Breast epithelium (tissue), 4 donors: ENCODE measurements at regions not wholly inside any gene's neighbourhood (a gene's known extent, or its start where the extent isn't known, plus 50 kb on each side); places are given as distances from the start of the nearest gene placed in this dataset.

Experiments
- DNase-seq, 2 donors: peaks; one replicate each; pipeline ENCODE4 v3.0.0-alpha.2; 2019; ENCODE audit warnings: low spot score in 2 of 2
- H3K27ac ChIP-seq, 2 donors: fragments of 200-600 bp; sonication (generic) in 1 of 2; one replicate each; pipeline ENCODE4 v1.5.1; 2016 to 2019; ENCODE audit warnings: mild to moderate bottlenecking in 1 of 2
- H3K27me3 ChIP-seq, 2 donors: fragments of 200-600 bp; sonication (generic) in 1 of 2; one replicate each; pipeline versions ENCODE4 v1.5.1 to v1.6.0; 2017 to 2019; ENCODE audit warnings: control low read depth in 1 of 2, mild to moderate bottlenecking in 1 of 2
- H3K36me3 ChIP-seq: fragments of 200-600 bp; one replicate; pipeline ENCODE4 v1.5.1; 2019
- H3K4me1 ChIP-seq, 2 donors: fragments of 200-600 bp; sonication (generic); one replicate each; pipeline ENCODE4 v1.5.1; 2016 to 2019; ENCODE audit warnings: control low read depth in 1 of 2
- H3K4me3 ChIP-seq, 3 donors: fragments of 200-600 bp; sonication (generic); 1 replicate in 2 of 3; 2 replicates in 1 of 3; pipeline ENCODE4 v1.5.1; 2016 to 2019; ENCODE audit warnings: mild to moderate bottlenecking in 3 of 3, moderate library complexity in 2 of 3
- H3K9me3 ChIP-seq, 2 donors: fragments of 200-600 bp; sonication (generic) in 1 of 2; one replicate each; pipeline ENCODE4 v1.5.1; 2016 to 2019; ENCODE audit warnings: control low read depth in 1 of 2
- POLR2A ChIP-seq: fragments of 450-650 bp; IDR thresholded peaks from one replicate; pipeline ENCODE4 v1.6.1; 2016; ENCODE audit warnings: antibody characterized with exemption, mild to moderate bottlenecking, moderate library complexity
- POLR2AphosphoS5 ChIP-seq, 3 donors: sonication (generic); formaldehyde crosslinking; IDR thresholded peaks; one replicate each; pipeline ENCODE4 v1.6.1; 2017; ENCODE audit warnings: antibody characterized with exemption in 3 of 3
- intact Hi-C: fragments of 100-400 bp; cut with DNase I; formaldehyde crosslinking; loops from one replicate; pipeline ENCODE4 v1.15.1; 2023; ENCODE audit warnings: low total_unique reads
- TF ChIP-seq, protein P1 (sequence below), 3 donors: fragments of 450-650 bp; IDR thresholded peaks; one replicate each; pipeline ENCODE4 v1.5.1; 2016 to 2017; ENCODE audit warnings: antibody characterized with exemption in 3 of 3, mild to moderate bottlenecking in 3 of 3, moderate library complexity in 3 of 3

- H3K4me1 ChIP-seq: no peaks in the 10 kb centered on the region
- intact Hi-C loops: no loop called here
- H3K9me3 ChIP-seq: no peaks in the 10 kb centered on the region
- no peaks in the 10 kb centered on the region for H3K27me3 ChIP-seq
- H3K4me3 ChIP-seq: no peak overlapping the region
- no peaks in the 10 kb centered on the region for H3K36me3 ChIP-seq
- TF ChIP-seq, protein P1, sequence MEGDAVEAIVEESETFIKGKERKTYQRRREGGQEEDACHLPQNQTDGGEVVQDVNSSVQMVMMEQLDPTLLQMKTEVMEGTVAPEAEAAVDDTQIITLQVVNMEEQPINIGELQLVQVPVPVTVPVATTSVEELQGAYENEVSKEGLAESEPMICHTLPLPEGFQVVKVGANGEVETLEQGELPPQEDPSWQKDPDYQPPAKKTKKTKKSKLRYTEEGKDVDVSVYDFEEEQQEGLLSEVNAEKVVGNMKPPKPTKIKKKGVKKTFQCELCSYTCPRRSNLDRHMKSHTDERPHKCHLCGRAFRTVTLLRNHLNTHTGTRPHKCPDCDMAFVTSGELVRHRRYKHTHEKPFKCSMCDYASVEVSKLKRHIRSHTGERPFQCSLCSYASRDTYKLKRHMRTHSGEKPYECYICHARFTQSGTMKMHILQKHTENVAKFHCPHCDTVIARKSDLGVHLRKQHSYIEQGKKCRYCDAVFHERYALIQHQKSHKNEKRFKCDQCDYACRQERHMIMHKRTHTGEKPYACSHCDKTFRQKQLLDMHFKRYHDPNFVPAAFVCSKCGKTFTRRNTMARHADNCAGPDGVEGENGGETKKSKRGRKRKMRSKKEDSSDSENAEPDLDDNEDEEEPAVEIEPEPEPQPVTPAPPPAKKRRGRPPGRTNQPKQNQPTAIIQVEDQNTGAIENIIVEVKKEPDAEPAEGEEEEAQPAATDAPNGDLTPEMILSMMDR (IDR thresholded peaks at IDR 0.05): no peak
- TF ChIP-seq POLR2AphosphoS5 (IDR thresholded peaks at IDR 0.05) (no peak), POLR2A (no peak)
- no peak overlapping the region for H3K27ac ChIP-seq
- DNase-seq: no peak
Observed at GRCh38 chr3:75118779-75119178, 504.3 kb upstream of the CNTN3 start.

DNA sequence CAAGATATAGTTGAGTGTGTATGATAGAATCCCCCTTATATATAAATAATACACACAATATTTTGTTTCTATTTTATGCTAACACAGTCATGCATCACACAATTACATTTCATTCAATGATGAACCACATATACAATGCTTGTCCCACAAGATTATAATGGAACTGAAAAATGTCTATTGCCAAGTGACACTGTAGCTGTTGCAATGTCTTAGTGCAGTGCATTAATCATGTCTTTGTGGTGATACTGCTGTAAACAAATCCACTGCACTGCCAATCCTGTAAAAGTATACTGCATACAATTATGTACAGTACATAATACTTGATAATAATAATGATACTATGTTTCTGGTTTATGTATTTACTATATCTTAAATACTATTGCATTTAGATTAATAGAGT is 512.1 kb upstream of the CNTN3 start:
- H3K9me3 ChIP-seq: peaks cover 0 to 7% of the 10 kb centered on the region in 2 donors
- no peak overlapping the region for H3K27ac ChIP-seq
- no peaks in the 10 kb centered on the region for H3K36me3 ChIP-seq
- no peaks in the 10 kb centered on the region for H3K4me1 ChIP-seq
- no peaks in the 10 kb centered on the region for H3K27me3 ChIP-seq
- intact Hi-C loops: no loop called here
- DNase-seq: no peak
- TF ChIP-seq, protein P1 (IDR thresholded peaks at IDR 0.05): no peak
- TF ChIP-seq POLR2A (no peak), POLR2AphosphoS5 (IDR thresholded peaks at IDR 0.05) (no peak)
- H3K4me3 ChIP-seq: no peak overlapping the region

DNA sequence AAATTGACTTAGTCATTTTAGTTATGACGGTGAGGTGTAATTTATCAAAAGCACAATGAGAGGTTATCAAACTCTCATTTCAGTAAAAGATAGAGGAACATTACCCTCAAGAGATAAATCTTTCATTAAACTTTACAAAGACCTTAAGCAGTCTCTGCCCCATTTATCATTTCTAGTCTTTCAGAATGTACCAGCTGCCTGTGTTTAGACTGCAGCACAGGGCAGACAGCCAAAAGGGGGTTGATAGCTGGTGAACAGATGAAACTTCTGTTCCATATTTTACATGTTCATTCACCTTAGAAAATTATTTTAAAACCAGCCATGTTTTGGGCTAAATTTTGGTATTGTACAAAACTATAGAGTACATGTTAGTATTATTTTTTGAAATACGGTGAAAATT is 514.6 kb upstream of the CNTN3 start:
- Histone ChIP-seq H3K27me3 (no peaks in the 10 kb centered on the region), H3K9me3 (peaks cover 0 to 7% of the 10 kb centered on the region in 2 donors), H3K4me1 (no peaks in the 10 kb centered on the region), H3K4me3 (no peak overlapping the region), H3K36me3 (no peaks in the 10 kb centered on the region), H3K27ac (no peak overlapping the region)
- no peak for DNase-seq
- TF ChIP-seq POLR2A: no peak
- TF ChIP-seq, protein P1 (IDR thresholded peaks at IDR 0.05): no peak
- TF ChIP-seq POLR2AphosphoS5 (IDR thresholded peaks at IDR 0.05): no peak
- intact Hi-C loops: no loop called here

DNA sequence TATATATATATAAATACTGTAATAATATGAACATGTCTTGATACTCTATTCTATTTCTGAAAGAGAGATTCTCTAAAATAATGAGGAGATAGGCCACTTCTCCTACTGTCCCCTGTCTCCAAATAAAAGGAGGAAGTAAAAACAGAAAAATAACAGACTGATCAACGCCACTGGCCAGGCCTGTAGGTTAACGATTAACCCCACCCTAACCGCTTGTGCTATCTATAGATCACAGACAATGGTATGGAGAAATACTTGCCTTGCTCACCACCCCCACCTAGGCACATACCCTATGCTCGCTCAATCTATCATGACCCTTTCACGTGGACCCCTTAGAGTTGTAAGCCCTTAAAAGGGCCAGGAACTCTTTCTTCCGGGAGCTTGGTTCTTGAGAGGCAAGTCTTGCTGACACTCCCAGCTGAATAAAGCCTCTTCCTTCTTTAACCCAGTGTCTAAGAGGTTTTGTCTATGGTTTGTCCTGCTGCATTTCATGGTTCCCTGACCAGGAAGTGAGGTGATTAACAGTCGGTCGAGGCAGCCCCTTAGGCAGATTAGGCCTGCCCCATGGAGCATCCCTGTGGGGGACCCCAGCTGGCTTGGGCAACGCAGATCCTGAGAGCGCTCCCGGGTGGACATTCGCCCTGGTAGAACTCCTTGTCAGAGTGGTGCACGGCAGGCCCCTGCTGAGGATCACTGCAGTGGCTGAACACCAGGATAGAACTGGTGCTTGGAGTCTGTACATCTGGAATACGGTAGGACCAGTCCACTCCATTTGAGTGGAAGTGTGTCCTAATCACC is 521.8 kb upstream of the CNTN3 start:
- Histone ChIP-seq H3K27ac (no peak overlapping the region), H3K36me3 (no peaks in the 10 kb centered on the region), H3K4me1 (no peaks in the 10 kb centered on the region), H3K9me3 (peaks cover 0 to 5% of the 10 kb centered on the region in 2 donors), H3K27me3 (no peaks in the 10 kb centered on the region), H3K4me3 (no peak overlapping the region)
- no peak for DNase-seq
- TF ChIP-seq, protein P1 (IDR thresholded peaks at IDR 0.05): no peak
- no peak for TF ChIP-seq POLR2AphosphoS5 (IDR thresholded peaks at IDR 0.05)
- no peak for TF ChIP-seq POLR2A
- intact Hi-C loops: no loop called here

- no peaks in the 10 kb centered on the region for H3K27me3 ChIP-seq
- H3K4me1 ChIP-seq: no peaks in the 10 kb centered on the region
- intact Hi-C loops: no loop called here
- TF ChIP-seq, protein P1 (IDR thresholded peaks at IDR 0.05): no peak
- TF ChIP-seq POLR2A: no peak
- TF ChIP-seq POLR2AphosphoS5 (IDR thresholded peaks at IDR 0.05): no peak
- H3K4me3 ChIP-seq: no peak overlapping the region
- no peaks in the 10 kb centered on the region for H3K36me3 ChIP-seq
- DNase-seq: no peak
- H3K9me3 ChIP-seq: peaks cover 0 to 5% of the 10 kb centered on the region in 2 donors
- H3K27ac ChIP-seq: no peak overlapping the region
Observed at GRCh38 chr3:75138345-75138744, 523.9 kb upstream of the CNTN3 start.
